Retina (tissue), 1 donor: ENCODE measurements at regions not wholly inside any gene's neighbourhood (a gene's known extent, or its start where the extent isn't known, plus 50 kb on each side); places are given as distances from the start of the nearest gene placed in this dataset.

Experiments used
- DNase-seq: peaks from one replicate; pipeline ENCODE4 v3.0.0-alpha.2; 2016

GRCh38 chr11:134677397-134677822 lies 265.4 kb upstream of the B3GAT1 start:
- DNase-seq = no peak

DNA sequence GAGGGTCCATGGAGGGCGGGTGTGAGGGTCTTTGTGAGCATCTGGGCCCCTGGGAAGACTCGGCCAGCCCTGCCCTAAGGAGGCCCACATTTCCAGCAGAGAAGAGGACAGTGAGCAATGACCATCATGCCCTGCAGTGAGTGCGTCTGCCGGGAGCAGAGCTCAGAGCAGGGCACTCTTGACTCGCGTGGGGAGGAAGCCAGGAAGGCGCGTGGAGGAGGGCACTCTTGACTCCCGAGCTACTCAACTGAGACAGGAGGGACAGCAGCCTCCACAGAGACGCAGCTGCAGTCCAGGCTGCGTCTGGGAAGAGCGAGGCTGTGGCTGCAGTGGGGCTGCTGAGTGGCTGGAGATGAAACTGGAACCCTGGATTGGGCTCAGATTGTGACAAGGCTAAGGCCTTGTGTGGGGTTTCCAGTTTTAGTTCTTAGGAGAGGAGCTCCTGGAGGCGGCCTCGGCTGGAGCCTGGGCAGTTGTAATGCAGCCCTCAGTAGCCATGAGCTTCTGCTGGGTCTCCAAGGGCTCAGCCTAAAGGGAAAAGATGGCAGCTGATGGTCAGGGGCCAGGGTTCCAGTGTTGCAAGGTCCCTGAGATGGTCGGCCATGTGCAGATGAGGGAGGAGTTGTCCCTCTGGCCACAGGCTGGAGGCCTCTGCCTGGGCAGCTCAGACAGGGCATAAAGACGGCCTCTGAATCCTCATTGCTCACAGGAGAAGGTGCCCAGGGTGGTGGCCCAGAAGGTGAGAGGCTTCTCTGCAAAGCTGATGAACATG lies 264.7 kb upstream of the B3GAT1 start:
- DNase-seq = no peak

DNA sequence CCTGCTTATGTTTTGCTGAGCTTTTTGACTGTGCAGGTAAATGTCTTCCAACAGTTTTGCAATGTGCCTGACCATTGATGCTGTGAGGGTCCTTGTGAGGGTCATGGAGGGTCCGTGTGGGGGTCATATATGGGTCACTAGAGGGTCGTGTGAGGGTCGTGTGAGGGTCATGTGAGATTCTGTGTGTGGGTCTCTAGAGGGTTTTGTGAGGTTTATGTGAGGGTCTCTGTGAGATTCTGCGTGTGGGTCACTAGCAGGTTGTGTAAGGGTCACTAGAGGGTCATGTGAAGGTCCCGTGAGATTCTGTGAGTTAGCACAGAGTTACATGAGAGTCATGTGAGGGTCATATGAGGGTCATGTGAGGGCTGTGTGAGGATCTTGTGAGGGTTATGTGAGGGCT lies 263.9 kb upstream of the B3GAT1 start:
- no peak for DNase-seq

- DNase-seq = no peak
Measured at GRCh38 chr11:134674974-134675373, 262.9 kb upstream of the B3GAT1 start.

- no peak for DNase-seq
Measured at GRCh38 chr11:134670961-134671370, 258.9 kb upstream of the B3GAT1 start.

- no peak for DNase-seq
Measured at GRCh38 chr11:134670247-134670782, 258.3 kb upstream of the B3GAT1 start.

GRCh38 chr11:134669796-134670195 lies 257.8 kb upstream of the B3GAT1 start:
- DNase-seq = no peak

DNA sequence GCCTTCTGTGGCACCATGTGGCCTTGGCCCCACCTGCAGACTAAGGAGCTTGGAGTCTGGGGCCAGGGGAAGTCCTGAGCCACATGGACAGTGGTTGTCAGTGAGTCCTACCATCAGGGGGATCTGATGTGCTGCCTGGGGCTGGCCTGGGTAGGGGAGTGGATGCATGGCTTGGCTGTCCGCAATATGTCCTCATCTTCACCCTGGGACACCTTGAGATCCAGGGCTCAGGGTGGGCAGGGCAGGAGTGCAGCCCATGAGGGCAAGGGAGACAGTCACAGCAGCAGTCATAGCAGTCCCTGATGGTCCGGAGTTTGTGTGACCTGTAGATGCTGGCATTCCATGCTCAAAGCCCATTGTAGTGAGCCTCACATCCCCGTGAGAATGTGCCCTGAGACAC lies 256.8 kb upstream of the B3GAT1 start:
- no peak for DNase-seq

DNA sequence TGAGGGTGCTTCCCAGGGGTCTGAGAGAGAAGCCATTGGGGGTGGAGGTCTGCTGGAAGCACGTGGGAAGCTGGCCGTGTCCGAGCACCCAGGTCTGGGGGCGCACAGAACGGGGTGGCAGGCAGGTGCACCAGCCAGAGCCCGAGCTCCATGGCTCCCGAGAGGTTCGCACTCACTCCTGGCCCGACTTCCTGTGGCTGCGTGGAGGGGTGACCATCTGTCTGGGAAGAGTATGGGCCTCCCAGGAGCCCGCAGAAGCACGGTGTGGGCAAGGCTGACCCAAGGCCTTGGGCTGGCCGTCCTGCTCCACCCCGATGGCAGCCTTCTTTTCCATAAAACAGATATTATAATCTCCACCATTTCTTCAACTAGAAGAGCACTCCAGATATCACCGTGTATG lies 256.0 kb upstream of the B3GAT1 start:
- no peak for DNase-seq

DNA sequence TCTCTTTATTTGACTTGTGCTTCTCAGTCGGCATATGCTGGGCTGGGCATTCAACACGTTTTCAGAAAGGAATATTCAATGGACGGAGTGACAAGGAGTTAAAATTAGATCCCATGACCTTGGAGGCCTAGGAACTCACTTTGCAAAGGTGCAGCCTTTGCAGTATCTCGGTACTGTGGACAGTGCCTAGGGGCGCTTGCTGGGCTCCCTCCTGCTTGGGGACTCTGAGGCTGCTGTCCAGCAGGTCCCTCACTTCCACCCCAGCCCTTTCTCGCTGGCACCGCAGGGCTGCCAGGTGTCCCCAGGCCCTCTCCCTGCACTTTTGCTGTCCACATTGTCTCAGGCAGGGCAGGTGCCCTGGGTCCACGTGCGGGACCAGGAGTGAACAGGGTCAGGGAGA lies 255.5 kb upstream of the B3GAT1 start:
- peak; percentile 0 for DNase-seq

GRCh38 chr11:134667175-134667500 lies 255.1 kb upstream of the B3GAT1 start:
- DNase-seq = no peak

DNA sequence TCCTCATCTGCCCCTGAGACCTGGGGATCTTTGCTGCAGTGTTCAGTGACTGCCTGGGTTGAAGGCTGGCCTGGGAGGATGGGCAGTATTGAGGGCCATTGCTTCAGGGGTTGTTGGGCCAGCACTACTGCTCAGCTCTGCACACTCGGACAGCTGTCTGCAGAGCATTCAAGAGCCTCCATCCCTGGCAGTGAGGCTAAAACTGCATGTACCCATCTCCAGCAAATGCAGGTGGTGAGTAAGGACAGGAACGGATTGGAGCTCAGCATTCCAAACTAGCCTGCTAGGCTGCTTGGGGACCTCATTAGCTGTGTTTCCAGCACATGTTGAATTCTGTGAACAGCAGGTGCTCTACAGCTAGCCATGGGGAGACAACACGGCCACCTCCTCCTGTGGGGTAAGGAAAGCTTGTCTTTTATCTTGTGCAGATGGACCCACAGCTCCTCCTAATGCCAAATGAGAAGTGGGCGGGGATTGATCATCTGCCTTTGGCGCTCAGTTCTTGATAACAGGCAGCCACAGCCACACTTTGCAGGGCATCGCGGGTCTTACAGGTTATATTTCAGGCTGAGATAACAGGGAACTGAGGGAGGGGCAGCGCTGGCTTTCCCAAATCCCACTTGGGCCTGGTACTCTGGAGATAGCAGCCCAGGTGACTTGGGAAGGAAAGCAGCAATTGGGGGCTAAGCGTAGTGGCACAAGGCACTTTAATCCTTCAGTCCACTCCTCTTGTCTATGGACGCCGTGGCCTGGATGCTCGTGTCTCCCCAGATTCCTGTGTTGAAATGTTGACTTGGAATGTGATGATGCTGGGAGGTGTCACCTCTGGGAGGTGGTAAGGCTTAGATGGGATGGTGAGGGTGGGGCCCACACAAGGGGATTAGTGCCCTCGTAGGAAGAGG lies 254.5 kb upstream of the B3GAT1 start:
- DNase-seq = no peak

DNA sequence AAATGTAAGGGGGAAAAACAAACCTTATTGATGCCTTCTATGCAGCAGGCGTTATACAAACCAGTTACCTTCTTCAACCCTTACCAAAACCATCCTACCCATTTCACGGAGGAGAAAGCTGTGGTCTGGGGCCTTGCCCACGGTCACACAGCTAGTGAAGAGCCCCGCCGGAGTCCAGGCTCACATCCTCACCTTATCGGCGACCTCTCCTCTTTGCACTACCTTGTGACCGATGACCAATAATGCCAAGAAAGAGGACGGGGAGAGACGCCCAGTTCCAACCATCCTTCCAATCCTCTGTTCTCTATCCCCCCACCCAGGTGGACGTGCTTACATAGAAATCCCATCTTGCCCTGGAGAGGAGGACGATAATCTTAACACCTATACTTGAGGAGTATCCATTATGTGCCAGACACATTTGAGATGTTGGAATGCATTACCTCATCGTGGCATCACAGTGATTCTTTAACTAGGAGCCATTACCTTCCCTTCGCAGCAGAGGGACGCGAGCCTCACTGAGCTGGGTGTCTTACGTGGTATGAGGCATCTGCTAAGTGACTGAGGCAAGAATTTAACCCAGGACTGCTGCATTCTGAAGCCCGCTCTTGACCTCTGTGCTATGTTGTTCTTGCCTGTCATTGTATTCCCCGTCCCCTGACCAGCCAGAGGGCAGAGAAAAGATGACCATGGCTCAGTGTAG lies 253.7 kb upstream of the B3GAT1 start:
- no peak for DNase-seq

DNA sequence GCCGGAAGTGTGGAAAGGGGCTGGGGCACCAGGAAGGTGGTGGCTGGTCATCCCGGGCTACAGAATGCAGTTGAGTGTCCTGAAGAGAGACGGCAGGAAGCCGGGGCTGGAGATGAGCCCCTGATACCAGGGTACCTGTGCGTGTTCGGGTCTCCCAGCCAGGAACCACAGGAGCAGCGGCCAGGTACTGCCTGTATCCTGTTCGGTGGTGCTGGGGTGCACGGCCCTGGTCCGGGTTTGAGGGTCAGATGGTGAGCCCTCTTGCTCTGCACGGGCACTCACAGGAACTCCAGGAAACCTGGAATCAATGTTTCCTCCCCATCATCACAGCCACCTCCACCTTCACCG lies 253.1 kb upstream of the B3GAT1 start:
- no peak for DNase-seq

- DNase-seq = no peak
Measured at GRCh38 chr11:134664447-134665187, 252.6 kb upstream of the B3GAT1 start.

DNA sequence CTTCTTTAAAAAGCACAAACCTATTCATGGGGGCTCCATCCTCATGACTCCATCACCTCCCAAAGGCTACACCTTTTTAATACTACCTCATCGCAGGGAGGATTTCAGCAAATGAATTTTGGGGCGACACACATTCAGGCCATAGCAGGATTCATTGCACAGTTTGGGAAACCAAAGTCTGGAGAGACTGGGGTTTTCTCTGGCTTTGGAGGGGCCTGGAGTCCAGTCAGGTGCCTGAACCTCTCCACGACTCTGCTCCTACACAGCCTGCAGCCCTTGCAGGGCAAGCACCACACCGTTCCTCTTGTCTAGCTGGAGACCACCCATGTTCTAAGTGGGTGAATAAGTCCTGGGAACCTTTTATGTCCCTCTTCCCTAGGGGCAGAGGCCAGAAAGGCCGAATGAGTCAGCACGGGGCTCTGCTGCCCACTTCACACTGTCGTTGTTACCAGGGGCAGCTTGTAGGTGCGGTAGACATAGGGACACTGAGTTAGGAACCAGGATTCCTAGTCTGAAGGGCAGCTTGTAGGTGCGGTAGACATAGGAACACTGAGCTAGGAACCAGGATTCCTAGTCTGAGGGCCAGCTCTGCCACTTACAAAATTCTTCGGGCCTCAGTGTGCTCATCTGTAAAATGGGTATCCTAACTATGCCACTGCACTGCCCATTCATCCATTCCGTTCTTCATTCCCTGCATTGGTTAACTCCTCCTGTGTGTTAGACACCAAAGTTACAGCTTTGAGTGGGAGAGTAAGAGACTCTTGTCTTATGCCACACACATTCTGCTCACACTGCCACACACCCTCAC lies 251.7 kb upstream of the B3GAT1 start:
- no peak for DNase-seq

DNA sequence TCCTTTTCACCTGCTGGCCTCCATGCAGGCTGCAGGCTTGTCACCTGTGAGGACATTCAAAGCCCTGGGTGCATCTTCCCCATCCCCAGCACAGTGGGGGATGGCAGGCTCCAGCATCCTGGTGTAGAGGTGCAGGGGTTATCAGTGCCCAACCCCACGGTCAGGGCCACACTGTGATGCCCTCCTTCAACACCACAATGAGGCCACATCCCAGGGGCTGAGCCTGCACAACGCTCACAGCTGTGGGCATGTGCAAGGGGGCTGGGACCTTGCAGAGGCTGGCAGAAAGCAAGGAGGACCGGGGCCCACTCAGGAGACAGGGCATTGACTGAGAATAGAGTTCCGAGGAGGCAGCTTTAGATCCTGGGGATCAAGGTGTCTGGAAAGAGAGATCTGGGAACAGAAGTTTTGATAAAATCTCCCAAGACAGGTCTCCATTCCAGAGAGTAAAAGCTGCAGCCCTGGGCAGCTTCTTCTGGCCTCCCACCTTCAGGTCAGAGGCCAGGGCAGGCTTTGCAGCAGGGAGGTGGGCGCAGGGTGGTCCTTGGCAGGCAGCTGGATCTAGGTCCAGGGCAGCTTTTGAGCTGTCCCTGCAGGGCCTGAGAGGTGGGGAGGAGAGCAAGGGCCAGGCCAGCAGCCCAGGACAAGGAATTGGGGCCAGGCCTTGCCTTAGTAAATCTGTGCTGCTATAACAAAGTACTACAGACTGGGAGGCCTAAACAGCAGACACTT lies 250.8 kb upstream of the B3GAT1 start:
- no peak for DNase-seq

DNA sequence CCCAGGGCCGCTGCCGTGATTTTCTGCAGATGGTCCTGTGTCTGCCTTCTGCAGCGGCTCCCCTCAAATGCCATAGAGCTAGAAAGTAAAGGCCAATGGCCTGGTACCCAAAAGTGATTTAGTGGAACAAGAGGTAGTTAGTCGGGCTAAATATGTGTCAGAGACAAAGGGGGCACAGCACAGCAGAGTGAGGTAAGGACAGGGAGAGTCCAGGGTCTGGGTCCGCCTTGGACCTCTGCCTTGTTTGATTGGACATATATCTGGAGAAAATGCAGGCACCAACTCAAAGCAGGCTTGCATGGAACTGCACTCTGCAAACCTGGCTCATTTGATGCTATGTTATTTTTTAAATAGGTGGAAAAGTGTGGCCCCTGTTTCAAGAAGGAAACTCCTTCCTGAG lies 249.6 kb upstream of the B3GAT1 start:
- no peak for DNase-seq

DNA sequence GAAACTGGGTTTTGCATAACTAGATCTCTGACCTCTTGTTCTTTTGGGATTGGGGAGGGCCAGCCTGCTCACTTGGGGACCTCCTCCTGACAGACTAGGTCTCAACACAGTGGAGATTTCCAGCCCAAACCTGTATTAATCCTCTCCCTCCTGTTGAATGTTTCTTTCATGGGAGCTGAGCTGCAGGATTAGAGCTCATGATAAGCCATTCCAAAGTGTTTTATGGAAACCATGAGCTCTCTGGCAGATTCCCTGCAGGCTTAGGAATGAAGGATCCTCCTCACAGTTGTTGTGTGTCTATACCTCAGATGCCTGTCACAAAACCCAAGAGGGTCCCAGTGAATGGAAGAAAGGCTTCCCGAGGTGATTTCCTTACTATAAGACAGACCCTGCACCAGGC lies 248.4 kb upstream of the B3GAT1 start:
- no peak for DNase-seq

- no peak for DNase-seq
Measured at GRCh38 chr11:134659882-134660281, 247.8 kb upstream of the B3GAT1 start.
